ENCODE measurements at regions not wholly inside any gene's neighbourhood (a gene's known extent, or its start where the extent isn't known, plus 50 kb on each side); places are given as distances from the start of the nearest gene placed in this dataset.

DNA sequence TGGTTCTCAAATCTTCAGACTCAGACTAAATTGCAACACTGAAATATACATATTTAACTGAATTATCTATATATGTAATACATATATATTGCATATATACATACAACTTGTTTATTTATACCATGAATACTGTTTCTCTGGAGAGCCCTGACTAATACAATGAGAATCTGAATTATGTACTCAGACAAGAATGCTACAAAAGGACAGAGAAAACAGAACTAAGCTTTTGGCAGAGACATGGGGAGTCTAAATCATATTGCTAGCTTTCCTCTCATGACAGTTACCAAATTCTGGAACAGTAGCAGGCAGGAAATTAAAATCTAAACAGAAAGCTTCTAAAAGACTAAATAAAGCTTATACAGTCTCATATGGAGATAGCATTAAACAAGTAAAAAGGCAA, 142.4 kb upstream of the KCNMB2 start:
- peak; percentile 48 for DNase-seq (ENCODE audit: low spot score)

DNA sequence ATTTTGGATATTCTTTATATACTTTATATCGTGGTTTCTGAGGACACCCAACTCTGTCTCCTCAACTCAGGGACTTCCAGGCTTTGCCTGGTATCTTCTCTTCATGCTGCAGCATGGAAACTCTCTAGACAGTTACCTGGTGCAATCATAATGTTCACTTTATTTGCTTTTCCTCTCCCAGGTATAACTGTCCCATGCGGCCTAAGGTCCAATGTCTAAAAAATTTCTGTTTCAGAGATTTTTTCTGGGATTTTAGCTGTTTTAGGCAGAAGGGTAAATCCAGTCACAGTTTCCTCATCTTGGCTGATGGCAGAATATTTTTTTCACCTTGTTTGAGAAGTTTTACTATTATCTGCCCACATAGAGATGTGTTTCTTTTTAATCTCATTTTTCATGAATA, 139.9 kb upstream of the KCNMB2 start:
- no peak for DNase-seq (ENCODE audit: low spot score)

DNA sequence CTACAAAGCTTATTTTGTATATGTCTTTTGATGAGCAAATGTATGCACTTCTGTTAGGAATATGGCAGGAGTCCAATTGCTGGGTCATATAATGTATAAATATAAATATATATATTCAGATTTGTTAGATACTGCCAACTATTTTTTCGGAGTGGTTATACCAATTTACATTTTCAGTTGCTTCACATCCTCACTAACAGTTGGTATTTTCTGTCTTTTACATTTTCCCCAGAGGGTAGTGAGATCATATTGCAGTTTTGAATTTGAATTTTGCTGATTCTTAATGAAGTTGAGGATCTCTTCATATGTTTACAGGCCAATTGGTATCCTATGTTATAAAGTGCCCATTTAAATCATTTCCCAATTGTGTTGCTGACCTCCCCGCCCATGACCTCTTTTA, 139.0 kb upstream of the KCNMB2 start:
- no peak for DNase-seq (ENCODE audit: low spot score)

DNA sequence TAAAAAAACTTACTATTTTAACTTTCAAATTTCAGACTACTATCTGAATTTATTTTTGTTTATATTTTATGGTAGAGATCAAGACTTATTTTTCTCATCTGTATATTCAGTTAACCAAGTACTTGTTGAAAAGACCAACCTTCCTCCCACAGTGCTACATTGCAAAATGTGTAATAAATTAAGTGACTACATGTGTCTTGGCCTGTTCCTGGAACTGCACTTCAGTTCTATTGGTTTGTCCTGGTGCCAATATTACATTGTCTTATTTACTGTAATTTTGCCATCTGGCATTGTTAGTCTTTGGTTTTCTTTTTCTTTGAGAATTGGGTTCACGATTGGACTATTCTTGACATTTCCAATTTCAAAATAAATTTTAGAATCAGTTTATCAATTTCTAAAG, 138.4 kb upstream of the KCNMB2 start:
- no peak for DNase-seq (ENCODE audit: low spot score)

DNA sequence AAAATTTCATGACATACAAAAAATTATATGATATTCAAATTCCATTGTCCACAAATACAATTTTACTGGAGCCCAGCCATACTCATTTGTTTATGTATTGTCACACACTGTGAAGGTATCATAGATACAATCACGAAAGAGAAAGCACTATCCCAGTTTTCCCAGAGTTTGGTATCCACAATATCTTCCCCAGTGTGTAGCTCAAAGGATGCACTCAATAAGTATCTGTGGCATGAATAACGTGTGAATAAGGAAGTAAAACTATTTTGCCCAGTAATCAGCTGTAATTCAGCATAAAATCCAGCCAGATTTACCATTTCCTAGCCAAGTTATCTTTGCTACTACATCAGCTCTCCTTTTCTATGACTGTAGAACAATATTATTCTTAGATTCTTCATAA, 131.3 kb upstream of the KCNMB2 start:
- DNase-seq (ENCODE audit: low spot score) = no peak

DNA sequence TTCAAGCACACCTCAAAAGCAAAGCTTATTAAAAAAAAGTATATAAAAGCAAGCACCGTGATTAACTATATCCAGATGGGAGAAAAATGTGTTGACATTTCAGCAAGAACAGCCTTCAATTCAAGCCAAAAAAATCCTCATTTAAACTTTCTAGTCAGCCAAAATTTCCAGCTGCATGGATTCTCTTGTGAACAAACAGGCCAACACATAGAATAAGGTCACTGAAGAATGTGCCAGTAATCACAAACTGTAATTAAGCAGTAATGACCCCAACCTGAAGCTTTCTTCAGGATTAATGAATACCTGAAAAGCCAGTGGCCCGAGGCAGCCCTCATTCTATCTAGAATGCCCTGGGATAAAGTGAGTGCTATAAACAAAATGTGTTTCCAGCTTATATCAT, 130.7 kb upstream of the KCNMB2 start:
- DNase-seq (ENCODE audit: low spot score) = no peak

DNA sequence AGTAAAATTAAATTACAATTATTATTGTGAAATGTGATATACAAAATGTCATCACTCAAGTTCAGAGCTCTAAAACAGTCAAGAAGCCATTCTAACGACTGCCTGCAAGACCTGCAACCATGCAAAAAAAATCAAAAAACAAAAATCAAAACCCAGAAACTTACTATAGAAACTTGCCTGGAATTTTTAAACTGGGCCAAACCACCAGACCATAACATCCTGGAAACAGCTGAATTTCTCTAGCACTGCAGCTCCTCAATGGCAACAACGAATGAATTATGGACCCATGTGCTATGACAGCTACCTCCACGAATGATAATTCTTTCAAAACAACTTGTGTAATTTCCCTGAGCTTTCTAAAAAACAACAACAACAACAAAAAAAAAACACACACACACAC, 130.0 kb upstream of the KCNMB2 start:
- peak; percentile 56 for DNase-seq (ENCODE audit: low spot score)

DNA sequence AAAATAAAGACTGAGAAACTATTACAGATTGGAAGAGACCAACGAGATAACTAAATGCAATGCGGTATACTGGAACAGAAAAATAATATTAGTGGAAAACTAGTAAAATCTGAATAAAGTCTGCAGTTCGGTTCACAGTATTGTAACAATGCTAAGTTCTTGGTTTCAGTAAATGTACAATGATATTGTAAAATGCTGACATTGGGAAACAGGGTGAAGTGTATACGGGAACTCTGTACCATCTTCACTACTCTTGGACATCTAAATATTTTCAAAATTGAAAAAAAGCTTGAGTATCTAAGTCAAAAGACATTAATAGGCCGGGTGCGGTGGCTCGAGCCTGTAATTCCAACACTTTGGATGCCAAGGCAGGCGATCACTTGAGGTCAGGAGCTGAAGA, 120.9 kb upstream of the KCNMB2 start:
- no peak for DNase-seq (ENCODE audit: low spot score)

DNA sequence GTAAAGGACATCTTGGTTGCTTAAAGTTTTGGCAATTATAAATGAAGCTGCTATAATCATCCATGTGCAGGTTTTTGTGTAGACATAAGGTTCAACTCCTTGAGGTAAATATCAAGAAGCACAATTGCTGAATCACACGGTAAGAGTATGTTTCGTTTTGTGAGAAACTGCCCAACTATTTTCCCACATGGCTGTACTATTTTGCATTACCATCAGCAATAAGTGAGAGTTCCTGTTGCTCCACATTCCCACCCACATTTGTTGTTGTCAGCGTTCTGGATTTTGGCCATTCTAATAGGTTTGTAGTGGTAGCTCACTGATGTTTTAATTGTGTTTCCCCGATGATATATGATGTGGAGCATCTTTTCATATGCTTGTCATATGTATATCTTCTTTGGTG, 118.5 kb upstream of the KCNMB2 start:
- no peak for DNase-seq (ENCODE audit: low spot score)

DNA sequence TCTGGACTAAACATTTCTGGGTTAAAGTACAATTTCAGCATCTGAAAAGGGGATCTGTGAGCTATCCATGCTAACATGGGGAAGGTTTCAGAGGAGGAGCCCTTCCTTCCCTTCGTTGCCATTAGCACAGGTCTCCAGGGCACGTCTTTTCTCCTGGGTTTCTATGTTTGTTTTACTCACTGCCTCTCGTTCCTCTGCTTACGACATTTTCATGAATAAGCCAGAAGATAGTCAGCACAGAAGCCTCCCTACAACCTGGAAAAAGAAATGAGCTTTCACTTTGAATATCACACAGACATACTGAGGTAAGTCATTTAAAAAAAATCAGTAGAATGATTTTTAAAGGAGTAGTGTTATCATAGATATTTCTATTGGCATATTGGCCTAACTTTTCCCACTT, 117.2 kb upstream of the KCNMB2 start:
- DNase-seq (ENCODE audit: low spot score) = no peak

DNA sequence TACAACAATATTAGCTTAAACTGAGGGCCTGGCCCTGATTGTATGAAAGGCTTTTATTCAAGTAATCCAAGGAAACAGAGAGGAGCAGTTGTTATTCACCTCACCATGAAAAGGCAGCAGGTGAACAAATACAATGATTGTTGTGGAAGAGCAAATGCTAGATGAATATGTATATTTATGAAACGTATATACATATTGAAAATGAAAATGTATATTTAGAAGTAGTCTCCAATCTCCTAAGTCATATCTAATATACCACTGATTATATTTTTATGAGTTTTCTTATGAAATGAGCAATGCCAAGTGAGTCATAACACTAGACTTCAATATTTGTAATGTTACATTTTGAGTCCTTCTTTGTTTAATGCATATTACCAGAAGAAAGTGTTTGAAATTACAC, 116.2 kb upstream of the KCNMB2 start:
- DNase-seq (ENCODE audit: low spot score) = no peak

DNA sequence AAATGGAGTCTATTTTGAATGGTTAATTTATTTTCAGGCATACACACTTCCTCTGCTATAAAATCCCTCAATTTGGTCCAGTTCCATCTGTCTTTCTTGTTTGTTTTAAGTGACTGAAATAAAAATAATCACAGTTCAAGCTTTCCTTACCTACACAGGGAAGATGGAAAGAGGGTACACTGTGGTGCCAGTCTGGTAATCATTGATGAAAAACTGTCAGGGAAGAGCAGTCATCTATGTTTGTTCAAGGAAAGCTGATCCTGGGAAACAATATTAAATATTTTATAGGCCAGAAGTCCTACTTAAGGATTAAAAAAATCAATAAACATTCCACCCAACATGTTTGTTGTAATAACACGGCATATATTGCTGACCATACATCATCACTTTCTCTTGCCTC, 115.2 kb upstream of the KCNMB2 start:
- no peak for DNase-seq (ENCODE audit: low spot score)

DNA sequence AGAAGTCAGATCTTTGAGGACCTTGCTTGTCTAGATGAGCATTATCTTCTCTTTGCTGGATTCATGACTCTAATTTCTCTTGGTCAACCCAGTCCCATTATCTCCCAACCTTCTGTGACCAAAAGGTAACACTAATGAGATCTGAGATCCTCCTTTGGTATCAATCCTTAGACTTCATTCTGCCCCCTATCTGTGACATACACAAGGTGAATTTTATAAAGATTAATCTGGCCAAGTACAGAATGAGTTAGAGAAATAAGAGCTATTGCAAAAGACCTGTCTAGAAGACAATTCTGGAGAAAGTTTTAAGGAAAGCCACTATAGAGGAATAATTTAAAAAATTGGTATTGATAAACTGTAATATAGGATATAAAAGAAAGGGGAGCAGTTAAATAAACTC, 113.8 kb upstream of the KCNMB2 start:
- DNase-seq (ENCODE audit: low spot score) = no peak

DNA sequence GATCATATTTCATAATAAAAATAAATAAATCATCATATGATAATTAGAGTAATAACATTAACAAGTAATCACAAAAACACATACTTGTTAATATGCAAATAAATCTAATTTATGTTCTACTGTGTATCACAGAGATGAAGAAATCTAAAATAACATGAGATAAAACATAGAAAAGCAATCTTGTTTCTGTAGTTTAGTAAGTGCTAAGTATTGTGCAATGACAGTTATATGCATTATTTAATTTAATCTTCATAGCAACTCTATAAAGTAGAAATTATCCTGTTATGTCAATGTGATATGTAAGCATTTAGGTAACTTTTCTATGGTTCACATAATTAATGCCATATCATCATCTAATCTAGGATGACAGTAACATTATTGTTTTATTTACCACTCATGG, 108.2 kb upstream of the KCNMB2 start:
- DNase-seq (ENCODE audit: low spot score) = no peak

DNA sequence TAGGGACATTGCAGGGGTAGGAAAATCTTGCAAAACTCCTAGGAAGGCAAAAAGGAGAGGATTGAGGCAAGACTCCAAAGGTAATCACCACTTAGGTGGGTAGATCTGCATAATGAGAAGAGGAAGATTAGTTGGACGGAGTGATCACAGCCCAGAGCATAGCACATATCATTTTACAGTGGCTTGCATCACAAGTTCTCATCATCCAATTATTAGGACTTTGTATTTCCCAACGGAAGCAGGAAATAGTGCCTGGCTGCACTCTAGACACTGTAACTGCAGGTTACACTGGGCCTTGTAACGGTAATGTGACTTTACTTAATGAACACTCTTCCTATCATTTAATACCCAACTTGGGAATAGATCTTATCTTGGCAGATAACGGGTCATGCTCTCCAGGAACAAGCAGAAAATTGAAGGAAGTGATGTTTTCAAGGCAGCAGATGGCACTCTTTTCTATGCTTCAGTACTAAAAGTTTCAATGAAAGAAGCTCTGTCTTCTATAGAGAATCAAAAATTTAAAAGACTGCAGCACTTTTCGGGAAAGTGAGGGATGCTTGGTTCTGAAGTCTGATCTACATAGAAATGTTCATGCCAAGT, 101.9 kb upstream of the KCNMB2 start:
- DNase-seq (ENCODE audit: low spot score) = no peak

DNA sequence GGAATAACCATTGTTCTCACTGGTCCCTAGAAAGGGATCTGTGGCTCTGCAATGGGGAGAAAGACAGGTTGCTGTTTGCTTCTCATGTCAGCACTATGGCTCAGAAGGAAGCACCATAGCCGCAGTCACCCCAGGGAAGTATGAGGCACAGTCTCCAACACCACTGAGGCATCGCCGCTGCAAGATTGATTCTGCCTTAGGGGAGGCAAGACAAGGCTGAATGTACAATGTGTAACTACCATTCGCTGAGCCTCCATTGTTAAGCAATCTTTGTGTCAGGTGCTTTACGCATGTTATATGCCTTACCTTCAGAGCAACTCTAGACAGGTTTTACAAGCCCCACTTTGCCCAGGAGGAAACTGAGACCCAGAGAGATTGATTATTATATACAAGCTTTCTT, 100.7 kb upstream of the KCNMB2 start:
- no peak for DNase-seq (ENCODE audit: low spot score)

DNA sequence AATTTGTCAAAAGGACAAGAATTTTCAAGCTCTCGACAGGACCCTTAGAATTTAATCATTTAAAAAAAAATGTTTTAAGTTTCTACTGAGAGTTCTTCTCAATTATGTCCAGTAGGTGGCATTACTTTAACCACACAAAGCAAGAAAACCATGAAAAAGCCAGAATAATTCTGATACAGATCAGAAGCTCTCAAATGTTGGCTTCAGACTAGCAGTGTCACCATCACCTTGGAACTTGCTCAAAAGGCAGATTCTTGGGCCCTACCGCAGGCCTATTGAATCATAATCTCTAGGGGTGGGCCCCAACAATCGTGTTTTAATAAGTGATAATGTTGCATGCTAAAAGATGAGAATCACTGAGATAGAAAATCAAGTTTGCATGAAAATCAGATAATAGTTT, 99.5 kb upstream of the KCNMB2 start:
- peak; percentile 79 for DNase-seq (ENCODE audit: low spot score)

DNA sequence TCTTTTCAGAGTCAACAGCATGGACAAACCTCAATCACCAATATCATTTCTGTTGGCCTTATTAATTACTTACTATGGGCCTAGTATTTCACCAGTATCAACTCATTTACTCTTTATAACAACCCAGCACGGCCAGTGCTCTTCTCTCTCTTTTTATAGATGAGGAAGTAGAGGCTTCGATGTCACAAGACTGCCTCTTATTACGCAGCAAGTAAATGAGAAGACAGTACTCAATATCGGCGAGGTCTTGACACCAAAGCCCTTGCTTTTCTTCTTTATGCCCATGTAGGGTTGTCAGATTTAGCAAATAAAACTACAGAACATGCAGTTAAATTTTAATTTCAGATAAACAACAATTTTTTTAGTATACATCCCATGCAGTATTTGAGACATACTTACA, 99.0 kb upstream of the KCNMB2 start:
- DNase-seq (ENCODE audit: low spot score) = no peak

DNA sequence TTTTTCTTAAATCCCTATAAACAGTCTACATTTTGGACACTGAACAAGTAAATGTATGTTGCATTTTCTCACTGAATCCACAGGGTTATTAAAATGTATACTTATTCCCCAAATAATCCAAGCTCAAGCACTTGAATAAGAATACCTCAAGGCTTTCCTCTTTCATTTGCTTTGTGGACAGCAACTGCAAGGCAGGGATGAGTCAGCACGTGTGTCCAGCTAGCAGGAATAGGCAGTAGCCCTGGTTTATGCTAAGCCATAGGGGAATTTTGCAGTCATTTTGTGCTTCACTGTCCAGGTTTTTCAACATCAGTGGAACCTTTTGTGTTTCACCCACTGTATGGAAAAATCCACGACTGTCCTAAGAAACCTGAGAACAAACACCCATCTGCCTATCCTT, 96.7 kb upstream of the KCNMB2 start:
- DNase-seq (ENCODE audit: low spot score) = peak; percentile 77

DNA sequence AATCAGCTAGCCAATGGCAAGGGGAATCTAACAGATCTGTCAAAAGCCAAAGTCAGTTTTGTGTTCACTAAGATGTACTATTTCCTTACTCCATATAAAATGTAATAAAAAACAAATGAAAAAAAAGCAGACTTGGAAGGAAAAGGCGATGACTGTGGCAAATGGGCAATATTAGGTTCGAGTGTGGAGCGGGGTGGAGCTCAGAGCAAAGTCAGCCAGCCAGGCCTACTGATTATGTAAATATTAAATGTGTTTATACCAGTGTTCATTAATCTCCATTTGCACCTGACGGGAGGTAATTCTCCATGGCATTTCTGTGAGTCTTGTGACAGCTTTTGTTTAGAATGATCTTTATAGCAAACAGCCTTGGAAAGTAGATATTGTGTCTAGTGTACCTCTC, 96.2 kb upstream of the KCNMB2 start:
- DNase-seq (ENCODE audit: low spot score) = no peak

DNA sequence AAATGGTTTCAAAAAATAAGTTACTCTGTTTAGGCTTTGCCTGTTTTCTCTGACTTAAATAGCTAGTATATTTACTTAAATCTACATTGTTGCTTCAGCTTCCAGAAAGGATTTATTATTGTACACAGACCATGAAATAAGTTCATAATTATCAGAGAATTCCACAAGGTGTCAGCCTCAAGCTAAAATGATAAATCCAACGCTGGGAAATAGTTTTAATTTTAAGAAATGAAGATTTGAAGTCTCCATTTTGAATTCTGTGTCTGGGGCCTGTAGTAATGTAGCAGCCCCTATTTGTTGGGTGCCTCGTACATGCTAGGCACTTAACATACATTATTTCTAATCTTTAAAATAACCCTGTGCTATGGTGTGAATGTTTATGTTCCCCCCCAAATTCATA, 92.6 kb upstream of the KCNMB2 start:
- DNase-seq (ENCODE audit: low spot score) = no peak

DNA sequence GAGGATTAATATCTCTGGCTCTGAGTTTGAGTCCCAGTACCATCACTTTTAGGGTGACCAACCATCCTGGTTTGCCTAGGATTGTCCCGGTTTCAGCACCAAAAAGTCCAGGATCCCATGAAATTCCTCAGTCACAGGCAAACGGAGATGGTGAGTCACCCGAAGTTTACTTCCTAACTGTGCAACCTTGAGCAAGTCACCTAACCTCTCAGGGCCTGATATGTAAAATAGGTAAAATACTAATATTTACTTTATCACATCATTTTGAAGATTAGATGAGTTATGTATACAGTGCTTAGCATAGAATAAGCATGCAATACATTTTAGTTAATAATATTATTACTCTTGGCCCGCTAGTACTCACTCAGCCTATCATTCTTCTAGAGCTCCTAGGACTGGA, 91.1 kb upstream of the KCNMB2 start:
- no peak for DNase-seq (ENCODE audit: low spot score)

DNA sequence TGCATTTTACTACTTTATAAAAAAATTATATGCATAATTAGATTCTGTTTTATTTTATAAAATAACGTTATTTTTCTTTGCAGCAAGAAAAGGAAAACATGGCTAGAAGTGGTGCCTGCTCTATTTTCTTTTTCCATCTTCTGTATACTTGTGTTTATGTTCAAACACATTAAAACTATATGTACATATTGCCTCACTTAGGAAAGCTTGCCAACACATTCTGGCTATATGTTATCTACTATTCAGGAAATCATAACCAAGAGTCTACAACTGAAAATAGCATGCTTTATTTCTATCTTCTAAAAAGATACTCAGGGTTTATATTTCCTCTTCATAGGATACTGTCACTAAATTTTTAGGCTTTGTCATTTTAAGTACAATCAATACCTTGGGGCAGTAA, 90.2 kb upstream of the KCNMB2 start:
- no peak for DNase-seq (ENCODE audit: low spot score)

DNA sequence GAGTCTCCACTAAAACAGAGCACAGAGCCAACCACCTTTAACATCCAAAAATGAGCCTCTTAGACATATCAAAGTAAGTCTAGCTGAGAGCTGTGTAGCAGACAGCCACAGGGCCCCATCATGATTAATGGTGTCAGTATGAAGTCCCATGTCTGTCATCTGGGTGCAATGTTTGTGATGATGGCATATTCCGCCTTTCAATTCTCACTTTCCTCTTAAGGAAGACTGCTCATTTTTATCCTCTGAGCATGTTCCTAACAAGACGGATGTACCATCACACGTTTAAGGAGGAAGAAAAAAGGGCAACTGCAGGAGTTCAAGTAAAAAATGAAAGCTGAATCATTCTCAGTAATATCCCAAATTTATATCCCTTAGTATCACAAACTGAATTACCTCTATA, 85.8 kb upstream of the KCNMB2 start:
- no peak for DNase-seq (ENCODE audit: low spot score)

DNA sequence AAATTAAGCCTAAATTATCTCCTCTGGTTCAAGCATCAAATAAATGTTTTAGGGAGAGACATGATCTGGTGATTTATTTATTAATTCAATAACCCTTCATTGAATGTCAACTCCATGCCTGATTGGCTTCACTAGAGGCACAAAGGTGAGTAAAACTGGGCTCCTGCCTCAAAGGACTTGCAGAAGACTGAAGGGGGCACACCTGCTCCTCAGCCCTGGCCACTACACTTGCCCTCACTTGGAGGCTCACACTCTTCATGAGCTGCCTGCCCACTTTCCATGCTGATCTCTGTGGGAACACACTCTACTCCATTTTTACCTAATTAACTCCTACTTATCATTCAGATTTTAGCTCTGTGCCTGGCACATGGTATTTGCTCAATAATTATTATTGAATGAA, 84.4 kb upstream of the KCNMB2 start:
- no peak for DNase-seq (ENCODE audit: low spot score)

Measured in AG20443 (cell line).